ENCODE measurements at regions not wholly inside any gene's neighbourhood (a gene's known extent, or its start where the extent isn't known, plus 50 kb on each side); places are given as distances from the start of the nearest gene placed in this dataset.
"Not testable (repeated sequence)": the region's sequence is repeated elsewhere in the genome, so short reads cannot be mapped to it uniquely, and the experiment has no call there.

GRCh38 chr13:22886061-22886460, 294.7 kb upstream of the SGCG start:
- not testable (repeated sequence) for TF ChIP-seq POLR2A (IDR thresholded peaks at IDR 0.05; ENCODE audit: low read length); GATA1 (IDR thresholded peaks at IDR 0.05; ENCODE audit: low read depth, low read length)
